Left ventricle myocardium inferior (tissue), 1 donor: ENCODE measurements at regions not wholly inside any gene's neighbourhood (a gene's known extent, or its start where the extent isn't known, plus 50 kb on each side); places are given as distances from the start of the nearest gene placed in this dataset.

ENCODE experiments used
- DNase-seq: peaks from one replicate; pipeline ENCODE4 v3.0.0-alpha.2; 2020
- H3K27ac ChIP-seq: fragments of 200-600 bp; replicated peaks from 2 replicates; pipeline ENCODE4 v1.8.0; 2021
- H3K27me3 ChIP-seq: fragments of 200-600 bp; 2 replicates; pipeline ENCODE4 v1.8.0; 2021; ENCODE audit warnings: low read depth
- H3K36me3 ChIP-seq: fragments of 200-600 bp; 2 replicates; pipeline ENCODE4 v1.8.0; 2021
- H3K4me1 ChIP-seq: fragments of 200-600 bp; 2 replicates; pipeline ENCODE4 v1.8.0; 2021
- H3K4me3 ChIP-seq: fragments of 200-600 bp; 2 replicates; pipeline ENCODE4 v1.8.0; 2021; ENCODE audit warnings: mild to moderate bottlenecking, moderate library complexity
- H3K9me3 ChIP-seq: fragments of 200-600 bp; replicated peaks from 2 replicates; pipeline ENCODE4 v1.8.0; 2021
- intact Hi-C: fragments of 100-400 bp; cut with micrococcal nuclease; formaldehyde crosslinking; loops from one replicate; pipeline ENCODE4 v1.11.0; 2022
- TF ChIP-seq, protein P1 (sequence below): fragments of 200-600 bp; IDR thresholded peaks from 2 replicates; pipeline ENCODE4 v1.8.0; 2021; ENCODE audit warnings: antibody characterized with exemption, mild to moderate bottlenecking, borderline replicate concordance
- donor health status: DM: no; HTN: yes; CAD: no; lungs with severe emphysema.

DNA sequence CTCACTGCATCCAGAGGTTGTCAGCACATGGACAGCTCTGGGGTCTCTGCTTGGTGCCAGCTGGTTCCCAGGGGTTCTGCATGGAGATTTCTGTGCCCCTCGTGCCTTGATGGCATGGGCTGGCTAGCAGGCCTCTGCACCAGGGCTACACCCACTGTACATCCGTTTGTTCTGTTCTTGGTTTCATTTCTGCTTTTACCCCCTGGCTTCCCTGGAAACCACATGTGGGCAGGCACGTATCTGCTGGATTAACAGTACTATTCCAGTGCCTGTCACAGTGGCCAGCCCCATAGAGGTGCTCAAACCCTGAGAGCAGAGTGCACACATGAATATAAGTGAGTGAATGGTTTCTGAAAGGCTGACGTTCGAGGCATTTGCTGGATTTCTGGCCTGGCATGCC lies 207.2 kb upstream of the GPR26 start:
- Histone ChIP-seq H3K36me3 (no peaks in the 10 kb centered on the region), H3K4me1 (no peaks in the 10 kb centered on the region), H3K9me3 (no peaks in the 10 kb centered on the region), H3K27ac (no peak overlapping the region), H3K4me3 (no peak overlapping the region), H3K27me3 (peaks cover 50% of the 10 kb centered on the region)
- intact Hi-C loops = no loop called here
- DNase-seq = no peak
- TF ChIP-seq, protein P1, sequence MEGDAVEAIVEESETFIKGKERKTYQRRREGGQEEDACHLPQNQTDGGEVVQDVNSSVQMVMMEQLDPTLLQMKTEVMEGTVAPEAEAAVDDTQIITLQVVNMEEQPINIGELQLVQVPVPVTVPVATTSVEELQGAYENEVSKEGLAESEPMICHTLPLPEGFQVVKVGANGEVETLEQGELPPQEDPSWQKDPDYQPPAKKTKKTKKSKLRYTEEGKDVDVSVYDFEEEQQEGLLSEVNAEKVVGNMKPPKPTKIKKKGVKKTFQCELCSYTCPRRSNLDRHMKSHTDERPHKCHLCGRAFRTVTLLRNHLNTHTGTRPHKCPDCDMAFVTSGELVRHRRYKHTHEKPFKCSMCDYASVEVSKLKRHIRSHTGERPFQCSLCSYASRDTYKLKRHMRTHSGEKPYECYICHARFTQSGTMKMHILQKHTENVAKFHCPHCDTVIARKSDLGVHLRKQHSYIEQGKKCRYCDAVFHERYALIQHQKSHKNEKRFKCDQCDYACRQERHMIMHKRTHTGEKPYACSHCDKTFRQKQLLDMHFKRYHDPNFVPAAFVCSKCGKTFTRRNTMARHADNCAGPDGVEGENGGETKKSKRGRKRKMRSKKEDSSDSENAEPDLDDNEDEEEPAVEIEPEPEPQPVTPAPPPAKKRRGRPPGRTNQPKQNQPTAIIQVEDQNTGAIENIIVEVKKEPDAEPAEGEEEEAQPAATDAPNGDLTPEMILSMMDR = no peak

DNA sequence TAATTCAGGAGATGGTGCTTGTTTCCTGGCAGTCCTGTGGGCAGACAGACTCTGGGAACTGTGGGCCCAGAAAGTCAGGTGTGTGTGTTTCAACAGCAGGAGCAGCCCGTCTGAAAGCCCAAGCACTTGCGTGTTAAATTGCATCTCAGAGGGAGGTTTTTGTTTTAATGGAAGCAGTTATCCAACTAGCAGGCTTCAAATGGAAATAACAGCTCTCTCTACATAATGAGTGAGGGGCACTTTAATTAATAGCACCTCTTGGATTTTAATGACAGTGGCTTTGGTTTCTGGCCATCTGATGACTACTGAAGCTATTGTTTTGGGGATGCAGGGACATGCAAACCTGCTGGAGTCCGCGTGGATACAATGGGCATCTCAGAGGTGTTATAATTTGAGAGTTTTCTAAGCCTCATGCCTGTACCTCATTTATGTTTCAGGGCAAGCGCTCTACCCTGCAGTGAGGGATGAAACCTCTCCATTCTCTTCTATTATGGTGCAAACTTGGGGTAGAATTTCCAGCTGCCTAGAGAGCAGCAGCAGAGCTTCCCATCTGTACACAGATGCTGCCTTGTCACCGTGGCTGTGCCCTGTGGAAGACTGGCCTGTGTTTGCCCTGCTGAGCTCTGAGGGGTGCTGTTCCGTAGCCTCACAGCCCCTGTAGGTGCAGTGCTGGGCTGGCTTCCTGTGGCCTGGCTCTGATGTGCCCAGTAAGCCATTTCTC lies 206.6 kb upstream of the GPR26 start:
- TF ChIP-seq, protein P1 = no peak

DNA sequence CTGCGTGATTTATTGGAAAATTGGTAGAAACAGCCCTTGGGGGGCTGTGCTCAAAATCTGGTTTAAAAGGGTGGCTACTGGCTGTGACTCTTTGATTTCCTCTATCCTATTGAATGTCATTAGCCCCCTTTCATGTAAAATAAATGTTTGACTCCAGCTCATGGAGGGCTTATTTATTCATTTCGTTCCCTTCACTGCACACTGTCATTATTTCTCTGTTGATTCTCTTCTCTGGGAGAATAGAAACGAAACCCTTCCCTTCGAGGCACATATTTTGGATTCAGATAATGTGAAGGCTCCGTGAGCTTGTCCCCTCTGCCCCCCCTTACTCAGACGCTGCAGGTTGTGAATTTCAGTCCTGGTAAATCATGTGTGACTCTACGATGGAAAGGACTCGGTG lies 203.9 kb upstream of the GPR26 start:
- Histone ChIP-seq H3K27ac (no peak overlapping the region), H3K4me3 (no peak overlapping the region), H3K27me3 (peaks cover 33% of the 10 kb centered on the region), H3K4me1 (no peaks in the 10 kb centered on the region), H3K9me3 (no peaks in the 10 kb centered on the region), H3K36me3 (no peaks in the 10 kb centered on the region)
- intact Hi-C loops = no loop called here
- TF ChIP-seq, protein P1 = no peak
- no peak for DNase-seq

More for the DNA sequence above, 206.6 kb upstream of the GPR26 start:
- DNase-seq = no peak
- Histone ChIP-seq H3K27ac (no peak overlapping the region), H3K9me3 (no peaks in the 10 kb centered on the region), H3K27me3 (peaks cover 47% of the 10 kb centered on the region), H3K4me1 (no peaks in the 10 kb centered on the region), H3K4me3 (no peak overlapping the region), H3K36me3 (no peaks in the 10 kb centered on the region)
- intact Hi-C loops = no loop called here

DNA sequence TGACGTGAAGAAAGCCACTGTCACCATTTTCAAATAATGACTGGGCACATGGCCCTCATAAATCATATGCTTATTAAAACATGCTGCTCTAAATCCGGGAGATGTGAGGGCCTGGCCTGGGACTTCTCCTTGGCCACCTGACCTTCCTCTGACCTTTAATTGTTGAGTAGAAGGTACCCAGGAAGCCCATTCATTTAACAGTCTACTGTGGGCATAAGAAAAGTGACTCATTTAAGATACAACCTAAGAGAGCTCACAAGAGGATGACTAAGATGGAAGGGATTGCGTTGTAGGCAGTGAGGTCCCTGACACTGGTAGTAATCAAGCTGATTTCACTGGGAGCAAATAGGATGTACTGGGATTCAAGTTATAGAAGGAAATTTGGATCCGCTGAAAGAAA lies 203.4 kb upstream of the GPR26 start:
- intact Hi-C loops = no loop called here
- DNase-seq = no peak
- TF ChIP-seq, protein P1 = no peak
- Histone ChIP-seq H3K36me3 (no peaks in the 10 kb centered on the region), H3K27ac (no peak overlapping the region), H3K4me3 (no peak overlapping the region), H3K27me3 (peaks cover 31% of the 10 kb centered on the region), H3K9me3 (no peaks in the 10 kb centered on the region), H3K4me1 (no peaks in the 10 kb centered on the region)

DNA sequence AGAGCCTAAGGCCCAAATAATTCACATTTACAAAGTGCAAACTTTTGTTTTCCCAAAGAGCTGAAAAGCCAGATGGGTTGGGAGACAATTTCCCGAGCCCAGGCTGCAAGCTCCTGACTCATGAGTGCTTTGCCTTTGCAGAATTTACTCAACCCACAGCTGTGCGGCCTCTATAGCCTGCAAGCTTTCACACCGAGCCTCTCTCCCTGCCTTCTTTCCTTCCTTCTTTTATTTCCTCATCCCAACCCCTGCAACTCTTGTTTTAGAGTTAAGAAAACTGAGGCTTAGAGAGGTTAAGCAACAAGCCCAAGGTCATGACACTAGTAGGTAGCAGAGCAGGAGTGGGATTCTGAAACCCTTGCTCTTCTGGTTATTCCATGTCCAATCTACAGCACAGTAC lies 203.0 kb upstream of the GPR26 start:
- H3K4me3 ChIP-seq = no peak overlapping the region
- no peaks in the 10 kb centered on the region for H3K9me3 ChIP-seq
- no peaks in the 10 kb centered on the region for H3K36me3 ChIP-seq
- H3K27me3 ChIP-seq = peaks cover 31% of the 10 kb centered on the region
- H3K4me1 ChIP-seq = no peaks in the 10 kb centered on the region
- H3K27ac ChIP-seq = no peak overlapping the region
- intact Hi-C loops = no loop called here
- TF ChIP-seq, protein P1 = no peak
- DNase-seq = no peak
